ENCODE measurements at regions not wholly inside any gene's neighbourhood (a gene's known extent, or its start where the extent isn't known, plus 50 kb on each side); places are given as distances from the start of the nearest gene placed in this dataset.

GRCh38 chr4:180372691-180373090, 1870.5 kb upstream of the TENM3 start:
- Histone ChIP-seq H3K27me3 (ENCODE audit: control insufficient read depth in 1 of 2, insufficient read depth in 2 of 2, low read length in 2 of 2) (no peaks in the 10 kb centered on the region), H2AFZ (ENCODE audit: low read length) (no peak overlapping the region), H3K9ac (ENCODE audit: insufficient read depth, low read depth, low read length) (no peak overlapping the region), H3K36me3 (replicated peaks in 1 of 2; ENCODE audit: control insufficient read depth in 1 of 2, insufficient read depth in 2 of 2, low read length in 2 of 2) (no peaks in the 10 kb centered on the region), H3K4me2 (ENCODE audit: low read depth, low read length) (no peak overlapping the region), H3K4me3 (replicated peaks in 1 of 3; ENCODE audit: insufficient read depth in 1 of 3, low read depth in 2 of 3, low read length in 3 of 3) (no peak overlapping the region), H4K20me1 (ENCODE audit: insufficient read depth, low read length) (no peaks in the 10 kb centered on the region), H3K27ac (ENCODE audit: extremely low read length, insufficient read depth, low read length) (no peak overlapping the region), H3K4me1 (ENCODE audit: insufficient read depth, low read length) (no peaks in the 10 kb centered on the region), H3K79me2 (ENCODE audit: insufficient read depth, low read length) (no peaks in the 10 kb centered on the region), H3K9me3 (ENCODE audit: low read length) (no peaks in the 10 kb centered on the region)
- intact Hi-C loops (cut with micrococcal nuclease; ENCODE audit: unreplicated experiment): loop anchor here (1.0 kb wide), 1 partner anchor 47 kb away; no protein-coding TSS in a partner anchor
- BruUV-seq (replicated peaks): no TSS peak
- in situ Hi-C loops (cut with HindIII; ENCODE audit: extremely low pct_ligation_motif_present, low pct_unique_long_range_greater_than_20kb): no loop called here
- TF ChIP-seq ZNF569 (CRISPR knock-in tag; IDR thresholded peaks at IDR 0.05; ENCODE audit: borderline replicate concordance) (no peak), CCAR2 (optimal IDR thresholded peaks at IDR 0.05; ENCODE audit: low read depth, low read length) (no peak), AGO1 (IDR thresholded peaks at IDR 0.05; ENCODE audit: low read depth, low read length, poor library complexity, severe bottlenecking) (no peak), ZNF589 (CRISPR knock-in tag; conservative IDR thresholded peaks at IDR 0.05) (no peak), RAD21 (CRISPR knock-in tag; IDR thresholded peaks at IDR 0.05) (no peak), ZNF768 (CRISPR knock-in tag; IDR thresholded peaks at IDR 0.05) (no peak), ZFAT (CRISPR knock-in tag; conservative IDR thresholded peaks at IDR 0.05) (no peak), KDM5B (CRISPR knock-in tag; IDR thresholded peaks at IDR 0.05; ENCODE audit: borderline replicate concordance) (no peak), ZNF792 (CRISPR knock-in tag; IDR thresholded peaks at IDR 0.05) (no peak), FOXA3 (CRISPR knock-in tag; IDR thresholded peaks at IDR 0.05) (no peak), SKI (IDR thresholded peaks at IDR 0.05; ENCODE audit: partially characterized antibody) (no peak), ZNF251 (CRISPR knock-in tag; IDR thresholded peaks at IDR 0.05) (no peak), SOX13 (IDR thresholded peaks at IDR 0.05) (no peak), SOX13 (CRISPR knock-in tag; conservative IDR thresholded peaks at IDR 0.05 in 1 of 2, IDR thresholded peaks at IDR 0.05 in 1 of 2) (no peak), NFE2L1 (CRISPR knock-in tag; IDR thresholded peaks at IDR 0.05; ENCODE audit: borderline replicate concordance) (no peak)
- TF ChIP-seq, protein P1, sequence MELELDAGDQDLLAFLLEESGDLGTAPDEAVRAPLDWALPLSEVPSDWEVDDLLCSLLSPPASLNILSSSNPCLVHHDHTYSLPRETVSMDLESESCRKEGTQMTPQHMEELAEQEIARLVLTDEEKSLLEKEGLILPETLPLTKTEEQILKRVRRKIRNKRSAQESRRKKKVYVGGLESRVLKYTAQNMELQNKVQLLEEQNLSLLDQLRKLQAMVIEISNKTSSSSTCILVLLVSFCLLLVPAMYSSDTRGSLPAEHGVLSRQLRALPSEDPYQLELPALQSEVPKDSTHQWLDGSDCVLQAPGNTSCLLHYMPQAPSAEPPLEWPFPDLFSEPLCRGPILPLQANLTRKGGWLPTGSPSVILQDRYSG (CRISPR knock-in tag; IDR thresholded peaks at IDR 0.05): no peak
- TF ChIP-seq, protein P2, sequence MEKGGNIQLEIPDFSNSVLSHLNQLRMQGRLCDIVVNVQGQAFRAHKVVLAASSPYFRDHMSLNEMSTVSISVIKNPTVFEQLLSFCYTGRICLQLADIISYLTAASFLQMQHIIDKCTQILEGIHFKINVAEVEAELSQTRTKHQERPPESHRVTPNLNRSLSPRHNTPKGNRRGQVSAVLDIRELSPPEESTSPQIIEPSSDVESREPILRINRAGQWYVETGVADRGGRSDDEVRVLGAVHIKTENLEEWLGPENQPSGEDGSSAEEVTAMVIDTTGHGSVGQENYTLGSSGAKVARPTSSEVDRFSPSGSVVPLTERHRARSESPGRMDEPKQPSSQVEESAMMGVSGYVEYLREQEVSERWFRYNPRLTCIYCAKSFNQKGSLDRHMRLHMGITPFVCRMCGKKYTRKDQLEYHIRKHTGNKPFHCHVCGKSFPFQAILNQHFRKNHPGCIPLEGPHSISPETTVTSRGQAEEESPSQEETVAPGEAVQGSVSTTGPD (CRISPR knock-in tag; IDR thresholded peaks at IDR 0.05): no peak
- FAIRE-seq: no peak
- CTCF ChIA-PET (ENCODE audit: low intra/inter-chr PET ratio, low total read pairs): no interaction called here
- DNase-seq (ENCODE audit: low spot score): no peak
- no peak for ATAC-seq
- POLR2A ChIA-PET: no interaction called here

All from HepG2 (cell line).